ENCODE measurements at regions not wholly inside any gene's neighbourhood (a gene's known extent, or its start where the extent isn't known, plus 50 kb on each side); places are given as distances from the start of the nearest gene placed in this dataset.

- no peak for TF ChIP-seq POLR2A (IDR thresholded peaks at IDR 0.05)
- TF ChIP-seq CTCF (IDR thresholded peaks at IDR 0.05): no peak
- TF ChIP-seq EP300 (IDR thresholded peaks at IDR 0.05): no peak
- no peak for TF ChIP-seq POLR2AphosphoS5 (IDR thresholded peaks at IDR 0.05)
Measured at GRCh38 chr10:78250313-78251015, 216.8 kb downstream of the RPS24 start.

All from suprapubic skin (tissue), 4 donors.